Right lung (tissue), 2 donors: ENCODE measurements at regions not wholly inside any gene's neighbourhood (a gene's known extent, or its start where the extent isn't known, plus 50 kb on each side); places are given as distances from the start of the nearest gene placed in this dataset.
A peak's percentile ranks its signal among the peaks of the same experiment; 100 is the strongest.

Experiments
- DNase-seq, 2 donors: peaks; one replicate each; pipeline ENCODE4 v3.0.0-alpha.2; 2013

DNA sequence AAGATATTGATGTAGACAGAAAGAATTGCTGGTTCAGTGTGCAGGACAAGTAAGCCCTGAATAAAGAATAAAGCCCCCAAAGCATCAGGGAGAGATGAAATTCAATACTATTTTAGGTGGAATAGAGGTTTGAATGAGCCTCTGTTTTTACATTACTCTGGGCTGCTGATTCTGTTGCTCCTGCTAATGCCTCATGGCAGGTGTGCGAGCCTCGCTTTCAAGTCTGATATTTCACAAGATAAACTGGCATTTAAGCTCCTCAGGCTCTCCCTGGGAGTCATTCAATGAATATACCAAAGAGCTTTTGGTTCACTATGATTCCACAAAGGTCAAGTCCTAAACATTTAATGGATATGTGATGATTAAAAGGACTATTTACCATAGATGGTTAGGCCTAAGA is 601.0 kb upstream of the SLC39A10 start:
- no peak for DNase-seq

DNA sequence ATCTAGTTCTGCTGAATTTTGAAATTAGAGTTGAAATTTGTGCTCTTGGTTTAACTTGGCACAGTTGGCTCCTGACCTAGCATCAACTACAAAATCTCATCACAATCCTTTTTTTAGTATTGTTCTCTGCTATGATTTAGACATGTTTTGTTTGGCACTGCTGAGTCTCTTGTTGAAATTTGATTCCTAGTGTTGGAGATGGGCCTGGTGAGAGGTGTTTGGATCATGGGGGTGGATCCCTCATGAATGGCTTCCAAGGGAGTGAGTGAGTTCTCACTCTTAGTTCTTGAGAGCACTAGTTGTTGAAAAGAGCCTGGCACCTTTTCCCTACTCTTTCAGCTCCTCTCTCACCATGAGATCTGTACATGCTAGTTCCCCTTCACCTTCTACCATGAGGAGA is 605.6 kb upstream of the SLC39A10 start:
- no peak for DNase-seq

DNA sequence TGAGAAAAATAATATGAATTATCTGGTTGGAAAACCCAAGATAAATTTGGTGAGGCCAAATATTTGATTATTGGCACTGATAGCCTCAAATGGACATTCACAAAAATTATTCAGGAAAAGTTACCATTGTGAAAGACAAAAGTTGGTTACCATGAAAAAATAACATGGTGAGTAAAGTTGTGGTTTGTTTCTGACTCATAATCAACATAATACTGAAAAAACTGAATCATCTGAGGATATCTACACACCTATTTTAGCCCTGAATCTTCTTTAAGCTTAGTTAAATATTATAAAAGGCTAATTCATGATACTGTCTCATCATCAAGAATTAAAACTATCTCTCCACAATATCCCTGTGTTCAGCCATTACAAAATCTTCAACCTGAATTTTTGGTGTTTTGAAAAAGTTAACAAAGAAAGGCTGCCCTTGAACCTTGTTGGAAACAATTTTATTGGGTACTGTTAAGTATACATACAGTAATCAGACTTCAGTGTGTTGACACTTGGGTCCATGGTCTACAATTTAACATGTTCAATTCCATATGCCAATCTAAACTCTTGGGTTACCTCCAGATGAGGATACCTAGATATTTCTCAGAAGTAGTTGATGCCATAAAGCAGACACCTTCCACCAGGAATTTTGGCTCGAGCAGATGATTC is 607.5 kb upstream of the SLC39A10 start:
- DNase-seq: no peak

DNA sequence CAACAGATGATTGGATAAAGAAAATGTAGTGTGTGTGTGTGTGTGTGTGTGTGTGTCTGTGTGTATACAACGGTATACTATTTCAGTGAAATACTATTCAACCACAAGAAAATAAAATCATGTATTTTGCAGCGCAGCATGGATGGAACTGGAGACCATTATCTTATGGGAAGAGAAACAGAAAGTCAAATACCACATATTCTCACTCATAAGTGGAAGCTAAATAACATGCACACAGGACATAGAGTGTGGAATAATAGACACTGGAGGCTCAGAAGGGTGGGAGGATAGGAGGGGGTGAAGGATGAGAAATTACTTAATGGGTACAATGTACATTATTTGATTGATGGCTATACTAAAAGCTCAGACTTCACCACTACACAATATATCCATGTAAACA is 609.1 kb upstream of the SLC39A10 start:
- DNase-seq: no peak

DNA sequence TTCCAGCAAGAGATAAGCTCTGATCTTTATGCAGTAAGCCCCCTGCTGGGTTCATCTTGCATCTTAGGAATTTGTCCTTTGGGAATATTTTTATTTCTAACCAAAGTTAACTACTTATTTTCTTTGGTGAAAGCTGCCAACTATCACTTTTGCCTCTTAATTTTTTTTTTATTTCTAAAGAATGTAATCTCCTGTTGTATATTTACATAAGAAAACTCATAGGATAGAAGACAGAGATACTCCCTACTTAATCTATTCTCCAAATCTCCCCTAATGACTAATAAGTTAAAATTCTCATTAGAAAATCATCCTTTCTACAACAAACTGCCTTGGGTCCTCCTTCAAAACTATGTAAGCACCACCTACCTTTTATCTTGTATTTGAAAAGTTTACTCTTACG is 612.2 kb upstream of the SLC39A10 start:
- no peak for DNase-seq

DNA sequence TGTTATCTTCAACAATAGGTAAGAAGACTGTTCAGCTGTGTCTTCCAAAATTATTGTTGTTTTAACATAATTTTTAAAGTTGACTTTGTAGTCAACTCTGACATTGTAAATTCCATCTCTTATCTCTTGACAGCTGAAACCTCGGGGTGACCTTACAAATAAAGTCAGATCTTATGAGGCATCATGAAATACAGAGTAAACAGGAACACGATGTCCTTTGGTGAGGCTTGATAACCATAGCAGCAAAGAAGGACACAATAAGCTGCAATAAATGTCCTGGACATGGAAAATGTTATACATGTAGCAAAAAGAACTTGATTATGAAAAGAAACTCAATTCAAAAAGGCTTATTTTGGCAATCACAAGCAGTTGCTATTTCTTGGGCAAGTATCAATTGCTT is 618.9 kb upstream of the SLC39A10 start:
- DNase-seq: no peak

DNA sequence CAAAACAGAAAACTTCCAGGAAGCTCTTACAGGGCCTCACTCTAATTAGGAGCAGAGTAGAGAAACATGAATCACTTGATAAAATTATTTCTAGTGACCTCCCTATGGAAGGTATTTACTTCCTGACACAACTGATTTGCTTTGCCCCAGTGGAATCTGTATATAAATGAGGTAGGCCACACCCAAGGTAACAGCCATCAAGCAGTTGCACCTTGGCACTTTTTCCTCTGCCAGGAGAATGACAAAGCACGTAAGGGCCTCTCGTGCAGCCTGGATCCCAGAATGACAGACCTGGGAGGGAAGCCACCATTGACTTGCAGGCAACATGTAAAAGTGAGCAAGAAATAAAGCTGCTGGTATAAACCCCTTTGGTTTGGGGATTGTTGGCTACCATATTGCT is 620.0 kb upstream of the SLC39A10 start:
- DNase-seq: no peak

DNA sequence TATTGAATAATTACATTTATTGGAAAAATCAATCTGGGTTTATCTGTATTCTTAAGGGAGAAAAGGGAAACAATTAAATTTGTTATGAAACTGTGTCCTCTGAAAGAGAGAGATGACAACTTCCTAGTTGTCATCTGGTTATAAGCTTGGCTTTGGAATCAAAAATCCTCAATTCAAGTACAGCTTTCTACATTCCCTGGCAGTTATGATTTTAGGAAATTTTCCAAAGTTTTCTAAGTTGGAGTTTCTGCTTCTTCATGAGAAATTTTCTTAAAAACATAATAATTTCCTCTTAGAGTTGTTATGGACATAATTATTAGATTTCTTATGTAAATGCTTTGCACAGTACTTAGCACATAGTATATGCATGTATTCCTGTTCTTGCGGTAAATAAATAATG is 625.6 kb upstream of the SLC39A10 start:
- DNase-seq: no peak

DNA sequence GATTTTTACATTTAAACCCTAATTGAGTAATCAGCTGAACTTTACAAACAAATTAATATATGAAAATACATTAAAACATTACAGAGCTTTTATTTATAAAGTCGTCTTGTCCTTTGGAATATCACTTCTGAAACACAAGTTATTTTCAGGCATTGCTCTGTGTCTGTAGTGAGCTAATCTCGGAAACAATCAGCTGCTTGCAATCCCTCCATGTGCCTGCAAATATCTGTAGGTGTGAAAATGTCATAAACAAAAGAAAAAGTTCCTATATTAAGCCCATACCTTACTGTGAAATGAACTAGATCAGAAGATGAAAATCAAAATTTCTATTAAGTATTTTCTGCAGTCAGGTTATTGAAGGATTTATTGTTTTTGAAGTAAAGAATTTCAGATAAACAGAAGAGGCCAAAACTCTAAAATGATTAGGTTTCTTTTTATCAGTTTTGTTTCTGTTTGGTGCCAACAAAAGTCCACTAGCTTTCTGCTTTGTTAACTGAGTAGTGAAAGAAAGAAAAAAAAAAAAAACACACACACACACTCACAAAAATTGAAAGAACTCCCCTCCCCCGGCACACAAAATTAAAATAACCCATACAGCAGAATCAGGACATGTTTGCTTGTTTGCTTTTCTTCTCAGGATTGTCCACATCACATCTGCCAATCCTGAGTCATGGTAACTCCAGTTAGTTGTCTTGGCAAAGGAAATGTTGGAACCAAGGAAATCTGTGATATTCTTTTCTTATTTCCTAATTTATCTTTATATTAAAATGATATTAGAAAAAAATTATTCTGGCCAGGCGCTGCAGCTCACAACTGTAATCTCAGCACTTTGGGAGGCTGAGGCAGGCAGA is 627.0 kb upstream of the SLC39A10 start:
- DNase-seq: no peak

DNA sequence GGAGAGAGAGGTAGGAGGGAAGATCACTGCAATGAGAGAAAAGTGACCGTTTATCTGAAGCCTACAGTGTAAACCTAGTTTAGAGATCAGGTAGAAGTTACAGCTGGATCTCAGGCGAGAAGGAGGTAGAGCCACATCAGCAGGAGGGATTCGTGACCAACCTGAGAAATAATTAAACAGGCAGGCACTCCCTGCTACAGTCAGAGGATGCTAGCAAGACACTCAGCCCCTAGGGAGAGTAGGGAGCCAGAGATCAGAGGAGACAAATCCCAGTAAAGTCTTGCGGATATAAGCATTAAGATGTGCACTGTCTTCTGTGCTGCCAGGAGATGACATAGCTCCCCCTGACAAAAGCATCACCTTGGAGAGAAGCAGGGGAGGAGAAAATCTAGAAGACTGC is 629.1 kb upstream of the SLC39A10 start:
- DNase-seq: no peak

DNA sequence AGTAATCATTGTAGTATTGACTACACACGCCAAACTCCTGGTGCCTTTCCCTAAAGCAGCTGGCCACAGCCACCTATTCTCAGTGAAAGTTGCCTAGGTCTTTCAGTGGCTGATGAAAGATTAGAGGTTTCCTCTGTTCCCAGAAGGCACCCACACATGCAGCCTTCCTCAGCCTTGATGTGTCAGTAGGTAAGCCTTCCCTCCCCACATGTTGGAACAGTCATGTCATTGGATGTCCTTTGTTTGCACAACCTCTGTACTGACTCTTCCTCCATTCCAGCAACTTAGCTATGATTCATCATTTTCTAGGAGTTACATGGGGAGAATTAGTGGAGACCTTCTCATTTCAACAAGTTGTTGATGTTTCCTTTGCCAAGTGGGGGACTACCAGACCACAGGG is 630.8 kb upstream of the SLC39A10 start:
- no peak for DNase-seq

DNA sequence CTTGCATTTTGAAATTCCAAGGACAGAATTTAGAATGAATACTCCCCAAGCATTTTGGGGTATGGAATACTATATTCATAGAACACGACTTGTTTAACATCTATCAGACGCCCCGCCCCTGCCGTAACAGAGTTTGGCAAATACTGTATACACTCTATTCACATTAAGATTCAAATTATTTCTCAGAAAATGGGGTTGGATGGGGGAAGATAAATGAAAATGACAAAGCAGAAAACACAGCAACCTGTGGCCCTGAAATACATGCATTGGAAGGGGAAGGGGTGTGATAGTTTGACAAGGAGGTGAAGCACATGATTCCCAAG is 634.6 kb upstream of the SLC39A10 start:
- no peak for DNase-seq

DNA sequence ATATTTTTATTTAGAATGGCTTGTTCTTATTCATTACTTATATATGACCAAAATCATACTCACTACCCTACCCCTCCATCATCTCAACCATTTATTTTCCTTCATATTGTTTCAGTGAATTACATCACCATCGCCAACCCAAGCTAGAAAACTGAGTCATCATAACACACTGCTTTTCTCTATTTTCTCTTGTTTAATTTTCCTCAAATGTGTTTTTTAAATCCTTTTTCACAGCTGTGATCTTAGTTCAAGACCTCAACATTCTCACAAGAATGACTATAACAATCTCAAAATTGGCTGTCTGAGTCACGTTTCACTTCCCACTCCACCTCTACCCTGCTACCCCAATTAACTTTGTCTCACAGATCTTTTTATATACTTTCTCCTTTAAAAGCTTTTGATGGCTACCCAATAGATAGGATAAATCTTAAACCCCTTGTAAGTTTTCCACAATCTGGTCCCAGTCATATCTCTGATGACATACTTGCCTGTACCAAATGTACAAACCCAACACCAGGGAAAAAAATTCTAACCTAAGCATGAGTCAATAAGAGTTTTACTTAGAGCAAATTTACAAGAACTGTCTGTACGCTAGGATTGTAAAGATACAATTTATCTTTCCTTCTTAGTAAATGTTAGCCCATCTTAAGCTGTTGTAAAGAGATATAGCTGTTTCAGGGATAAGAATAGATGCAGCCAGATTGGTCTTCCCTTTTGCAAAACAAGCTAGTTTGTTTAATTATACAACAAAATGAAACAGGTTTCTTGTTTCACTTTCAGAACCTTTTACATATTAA is 635.1 kb upstream of the SLC39A10 start:
- no peak for DNase-seq

DNA sequence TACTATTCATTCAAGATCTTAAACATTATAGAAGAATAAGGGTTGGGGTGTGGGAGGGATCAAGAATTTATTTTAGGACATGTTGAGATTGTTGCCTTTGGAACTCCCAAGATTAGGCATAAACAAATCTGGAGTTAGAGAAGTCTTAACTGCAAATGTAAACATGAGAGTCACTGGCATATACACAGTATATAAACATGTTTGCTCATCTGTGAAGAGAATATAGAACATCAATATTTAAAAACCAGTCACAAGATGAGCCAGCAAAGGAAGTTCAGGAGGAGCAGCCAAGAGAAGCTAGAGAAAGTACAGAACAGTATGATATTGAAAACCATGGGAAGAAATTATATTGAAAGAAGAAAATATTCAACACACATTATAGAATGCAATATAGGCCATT is 638.6 kb upstream of the SLC39A10 start:
- no peak for DNase-seq

DNA sequence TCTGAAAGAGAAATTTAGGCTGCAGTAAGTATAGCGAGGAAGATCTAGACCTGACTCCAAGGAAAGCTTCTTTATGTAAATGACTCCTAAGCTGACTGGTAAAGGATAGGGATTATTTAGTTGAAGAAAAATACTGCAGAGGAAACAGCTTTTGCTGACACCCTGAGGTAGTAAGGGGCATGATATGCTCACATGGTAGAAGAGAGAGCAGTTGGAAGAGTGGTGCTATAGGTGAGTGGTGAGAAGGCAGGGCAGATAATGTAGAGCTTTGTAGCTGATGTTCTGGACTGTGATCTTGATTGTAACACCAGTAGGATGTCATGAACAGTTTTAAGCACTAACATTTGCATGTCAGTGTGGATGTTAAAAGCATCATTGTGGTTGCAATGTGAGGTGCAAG is 639.1 kb upstream of the SLC39A10 start:
- no peak for DNase-seq

DNA sequence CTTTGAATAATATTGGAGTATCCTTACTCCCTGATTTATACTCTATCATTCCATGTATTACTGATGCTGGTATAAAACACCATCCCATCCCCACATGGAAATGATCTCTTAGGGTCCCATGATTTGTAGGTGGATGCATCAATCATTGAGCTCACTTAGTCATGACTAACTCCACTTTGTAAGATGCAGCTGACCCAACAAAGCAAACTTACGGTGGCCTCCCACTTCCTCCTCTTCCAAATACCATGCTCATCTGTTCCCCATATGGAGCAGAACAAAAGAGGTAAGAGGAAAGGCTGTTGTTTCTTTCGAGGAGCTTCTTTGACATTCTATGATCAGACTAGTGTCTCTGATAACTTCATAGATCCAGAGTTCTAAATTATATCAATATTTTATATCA is 640.2 kb upstream of the SLC39A10 start:
- no peak for DNase-seq

DNA sequence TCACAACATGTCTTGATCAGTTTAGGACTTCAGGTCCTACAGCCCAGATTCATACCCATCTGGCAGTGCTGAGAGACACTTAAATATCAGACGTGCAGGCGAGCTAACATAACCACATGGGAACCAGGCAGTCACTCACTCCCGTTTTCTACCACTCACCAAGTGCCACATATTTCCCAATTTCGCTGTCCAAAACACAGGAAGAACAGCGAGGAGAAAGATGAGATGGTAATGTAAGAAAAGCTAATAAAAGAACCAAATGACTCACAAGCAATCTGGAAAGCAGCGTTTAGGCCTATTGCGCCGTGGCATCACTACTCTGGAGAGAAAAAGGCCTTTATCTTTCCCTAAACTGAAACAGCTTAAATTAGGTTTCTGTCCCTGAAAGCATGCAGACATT is 647.8 kb upstream of the SLC39A10 start:
- no peak for DNase-seq

DNA sequence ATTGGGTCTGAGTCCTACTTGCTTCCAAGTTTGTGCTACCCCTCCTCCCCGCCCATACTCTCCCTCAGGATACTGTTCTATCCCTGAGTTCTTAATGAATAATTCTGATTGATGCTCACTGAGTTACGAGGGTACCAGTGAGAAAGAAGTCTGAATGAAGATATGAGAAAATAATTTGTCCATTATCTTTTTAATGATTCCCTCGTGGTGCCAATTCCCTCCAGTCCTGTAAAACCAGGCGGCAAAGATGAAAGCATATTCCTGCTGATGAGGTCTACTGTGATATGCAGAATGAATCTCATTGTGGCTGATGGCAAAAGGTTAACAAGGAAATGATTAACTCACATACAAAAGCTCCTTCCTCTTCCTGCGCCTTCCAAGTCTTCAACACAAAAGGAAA is 650.2 kb upstream of the SLC39A10 start:
- no peak for DNase-seq

DNA sequence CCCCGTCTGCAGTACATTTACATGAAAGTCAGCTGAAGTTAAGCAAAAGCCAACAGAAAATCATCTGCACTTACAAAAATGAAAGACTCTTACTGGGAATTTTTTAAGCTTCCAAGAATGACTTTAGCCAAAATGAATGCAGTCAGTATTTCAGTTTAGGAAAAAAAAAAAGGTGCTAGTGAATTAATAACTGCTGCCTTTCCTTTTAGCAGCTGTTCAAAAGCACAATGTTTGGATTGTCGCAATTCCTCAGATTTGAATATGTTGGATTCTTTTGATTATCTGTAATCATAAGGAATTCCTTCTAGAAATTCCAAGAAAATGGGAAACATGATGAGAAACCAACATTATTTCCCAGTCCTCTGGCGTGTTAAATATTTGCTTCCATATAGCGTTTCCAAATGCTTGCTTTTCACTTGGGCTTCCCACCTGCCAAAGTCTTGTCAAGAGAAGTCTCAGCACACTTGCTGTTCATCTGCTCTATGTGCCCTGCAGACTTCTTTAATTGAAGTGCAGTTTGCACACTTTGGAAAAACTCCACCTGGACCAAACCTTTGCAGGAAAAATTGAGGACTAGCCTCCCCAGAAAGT is 653.0 kb upstream of the SLC39A10 start:
- DNase-seq: peak; percentile 20 to 22

DNA sequence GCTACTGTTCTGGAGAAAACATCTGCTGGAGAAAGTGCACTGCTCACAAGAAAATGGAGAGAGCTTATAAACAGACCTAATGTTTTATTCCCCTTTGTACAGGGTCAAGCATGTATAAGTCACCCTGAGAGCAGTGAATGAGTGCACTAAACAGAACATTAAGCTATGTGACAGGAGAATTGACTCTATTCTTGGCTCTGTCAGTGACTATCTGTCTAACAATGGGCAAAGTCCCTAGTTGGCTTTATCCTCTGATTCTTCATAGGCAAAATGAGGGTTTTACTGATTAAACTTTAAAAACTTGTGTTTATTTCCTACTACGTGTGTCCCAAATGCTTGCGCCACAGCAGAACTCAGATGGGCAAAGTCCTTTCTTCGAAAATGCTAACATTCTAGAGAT is 655.1 kb upstream of the SLC39A10 start:
- no peak for DNase-seq

DNA sequence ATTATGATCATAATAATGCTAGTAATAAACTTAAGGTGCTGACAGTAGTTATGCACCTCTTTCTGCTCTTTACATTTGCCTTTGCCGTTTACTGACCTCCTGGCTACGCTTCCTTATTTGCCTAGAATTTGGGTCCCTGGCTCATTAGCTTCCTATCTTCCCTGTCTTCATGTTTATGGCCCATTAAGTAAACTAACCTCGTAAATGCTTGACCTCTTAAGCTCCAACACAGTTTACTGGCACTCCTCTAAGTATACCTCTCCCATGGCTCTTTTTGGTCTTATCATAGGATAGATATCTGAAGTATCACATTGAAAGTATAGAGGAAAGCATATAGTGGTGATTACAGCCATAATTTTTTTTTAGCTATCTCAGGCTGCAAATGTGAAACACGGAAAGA is 657.3 kb upstream of the SLC39A10 start:
- DNase-seq: no peak

DNA sequence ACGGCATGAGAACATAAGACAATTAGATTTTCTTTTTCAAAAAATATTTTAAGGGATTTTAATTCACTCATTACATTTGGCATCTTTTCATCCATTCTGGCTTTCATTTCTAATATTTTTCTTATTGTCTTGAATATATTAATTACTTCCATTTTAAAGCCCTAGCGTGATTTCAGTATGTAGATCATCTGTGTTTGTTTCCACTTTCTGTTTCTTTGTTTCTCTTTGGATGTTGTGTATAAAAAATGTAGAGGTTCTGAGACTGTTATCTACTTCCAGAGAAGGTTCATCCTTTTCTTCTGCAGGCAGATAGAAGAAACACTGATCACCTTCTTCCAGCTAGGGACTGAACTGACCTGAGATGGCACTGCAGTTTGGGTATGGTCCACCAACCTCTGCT is 664.4 kb upstream of the SLC39A10 start:
- DNase-seq: no peak

DNA sequence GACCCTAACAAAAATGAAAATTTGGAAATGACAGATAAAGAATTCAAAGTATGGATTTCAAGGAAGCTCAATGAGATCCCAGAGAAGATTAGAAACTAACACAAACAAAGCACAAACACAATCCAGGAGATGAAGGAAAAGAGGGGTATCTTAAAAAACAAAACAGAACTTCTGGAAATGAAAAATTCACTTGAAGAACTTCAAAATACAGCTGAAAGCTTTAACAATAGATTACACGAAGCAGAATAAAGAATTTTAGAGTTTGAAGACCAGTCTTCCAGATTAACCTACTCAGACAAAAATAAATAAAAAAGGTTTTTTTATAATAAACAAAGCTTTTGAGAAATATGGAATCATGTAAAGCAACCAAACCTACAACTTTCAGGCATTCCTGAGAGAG is 671.8 kb upstream of the SLC39A10 start:
- no peak for DNase-seq
